ENCODE measurements at regions not wholly inside any gene's neighbourhood (a gene's known extent, or its start where the extent isn't known, plus 50 kb on each side); places are given as distances from the start of the nearest gene placed in this dataset.

- ATAC-seq (no peak), DNase-seq (no peak)
- no peaks in the 10 kb centered on the region for H3K9me3 ChIP-seq (ENCODE audit: control insufficient read depth, low read length)
- H3K4me1 ChIP-seq (ENCODE audit: control insufficient read depth, insufficient read depth, low read length), result no peaks in the 10 kb centered on the region
- no peak overlapping the region for H3K27ac ChIP-seq (ENCODE audit: low read length)
- intact Hi-C loops (cut with DNase I), result no loop called here
- no peaks in the 10 kb centered on the region for H3K27me3 ChIP-seq (ENCODE audit: control insufficient read depth, insufficient read depth)
- 61% methylated on average over 2 of the region's 2 CpGs for WGBS
- no peak overlapping the region for H3K4me3 ChIP-seq (ENCODE audit: low read length)
Measured at GRCh38 chr6:96276305-96276704, 245.3 kb upstream of the UFL1 start.

- intact Hi-C loops (cut with DNase I), result no loop called here
- Histone ChIP-seq H3K9me3 (ENCODE audit: control insufficient read depth, low read length) (no peaks in the 10 kb centered on the region), H3K27ac (ENCODE audit: low read length) (no peak overlapping the region), H3K4me1 (ENCODE audit: control insufficient read depth, insufficient read depth, low read length) (no peaks in the 10 kb centered on the region), H3K4me3 (ENCODE audit: low read length) (no peak overlapping the region), H3K27me3 (ENCODE audit: control insufficient read depth, insufficient read depth) (no peaks in the 10 kb centered on the region)
- DNase-seq (no peak), ATAC-seq (no peak)
Measured at GRCh38 chr6:96276856-96277255, 244.8 kb upstream of the UFL1 start.

- ATAC-seq, result no peak
- WGBS, result 87% methylated on average over 1 of the region's 1 CpG
- intact Hi-C loops (cut with DNase I), result no loop called here
Measured at GRCh38 chr6:96279084-96279483, 242.5 kb upstream of the UFL1 start.

GRCh38 chr6:96286503-96286902, 235.1 kb upstream of the UFL1 start:
- intact Hi-C loops (cut with DNase I), result no loop called here
- Histone ChIP-seq H3K4me1 (ENCODE audit: control insufficient read depth, insufficient read depth, low read length) (no peaks in the 10 kb centered on the region), H3K27me3 (ENCODE audit: control insufficient read depth, insufficient read depth) (no peaks in the 10 kb centered on the region), H3K27ac (ENCODE audit: low read length) (no peak overlapping the region), H3K4me3 (ENCODE audit: low read length) (no peak overlapping the region), H3K9me3 (ENCODE audit: control insufficient read depth, low read length) (no peaks in the 10 kb centered on the region)
- ATAC-seq (no peak), DNase-seq (no peak)
- 78% methylated on average over 1 of the region's 1 CpG for WGBS

More at GRCh38 chr6:96279084-96279483, 242.5 kb upstream of the UFL1 start:
- no peak overlapping the region for H3K4me3 ChIP-seq (ENCODE audit: low read length)
- no peak for DNase-seq
- H3K9me3 ChIP-seq (ENCODE audit: control insufficient read depth, low read length), result no peaks in the 10 kb centered on the region
- no peak overlapping the region for H3K27ac ChIP-seq (ENCODE audit: low read length)
- no peaks in the 10 kb centered on the region for H3K27me3 ChIP-seq (ENCODE audit: control insufficient read depth, insufficient read depth)
- H3K4me1 ChIP-seq (ENCODE audit: control insufficient read depth, insufficient read depth, low read length), result no peaks in the 10 kb centered on the region

GRCh38 chr6:96299525-96299924, 222.1 kb upstream of the UFL1 start:
- ATAC-seq, result no peak
- Histone ChIP-seq H3K9me3 (ENCODE audit: control insufficient read depth, low read length) (no peaks in the 10 kb centered on the region), H3K27ac (ENCODE audit: low read length) (no peak overlapping the region), H3K27me3 (ENCODE audit: control insufficient read depth, insufficient read depth) (no peaks in the 10 kb centered on the region), H3K4me3 (ENCODE audit: low read length) (no peak overlapping the region), H3K4me1 (ENCODE audit: control insufficient read depth, insufficient read depth, low read length) (no peaks in the 10 kb centered on the region)
- 85% methylated on average over 1 of the region's 1 CpG for WGBS
- no peak for DNase-seq
- intact Hi-C loops (cut with DNase I), result no loop called here

DNA sequence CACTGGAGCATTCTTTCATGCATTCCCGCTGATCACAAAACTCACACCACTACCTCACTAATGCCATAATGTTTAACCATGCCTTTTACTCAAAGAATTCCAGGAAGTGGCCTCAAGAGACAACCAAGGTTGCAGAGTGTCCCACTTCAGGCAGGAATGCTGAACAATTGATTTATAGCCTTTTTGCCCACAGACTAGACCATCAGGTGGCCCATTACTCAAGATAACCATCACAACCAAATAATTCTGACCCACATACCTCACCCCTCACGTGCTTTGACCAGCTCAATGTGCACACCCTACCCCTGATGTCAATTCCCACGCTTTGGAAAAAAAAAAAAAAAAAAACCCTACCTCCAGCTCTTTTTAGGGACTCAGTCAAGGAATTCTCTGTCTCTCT, 220.6 kb upstream of the UFL1 start:
- DNase-seq, result no peak
- H3K4me3 ChIP-seq (ENCODE audit: low read length), result no peak overlapping the region
- H3K4me1 ChIP-seq (ENCODE audit: control insufficient read depth, insufficient read depth, low read length), result no peaks in the 10 kb centered on the region
- WGBS, result 46% methylated on average over 3 of the region's 3 CpGs
- H3K9me3 ChIP-seq (ENCODE audit: control insufficient read depth, low read length), result no peaks in the 10 kb centered on the region
- no peak for ATAC-seq
- intact Hi-C loops (cut with DNase I), result no loop called here
- H3K27ac ChIP-seq (ENCODE audit: low read length), result no peak overlapping the region
- H3K27me3 ChIP-seq (ENCODE audit: control insufficient read depth, insufficient read depth), result no peaks in the 10 kb centered on the region

GRCh38 chr6:96301781-96302180, 219.8 kb upstream of the UFL1 start:
- ATAC-seq (no peak), DNase-seq (no peak)
- H3K27ac ChIP-seq (ENCODE audit: low read length), result no peak overlapping the region
- H3K9me3 ChIP-seq (ENCODE audit: control insufficient read depth, low read length), result no peaks in the 10 kb centered on the region
- H3K4me3 ChIP-seq (ENCODE audit: low read length), result no peak overlapping the region
- no peaks in the 10 kb centered on the region for H3K27me3 ChIP-seq (ENCODE audit: control insufficient read depth, insufficient read depth)
- 48% methylated on average over 2 of the region's 2 CpGs for WGBS
- intact Hi-C loops (cut with DNase I), result no loop called here
- no peaks in the 10 kb centered on the region for H3K4me1 ChIP-seq (ENCODE audit: control insufficient read depth, insufficient read depth, low read length)

DNA sequence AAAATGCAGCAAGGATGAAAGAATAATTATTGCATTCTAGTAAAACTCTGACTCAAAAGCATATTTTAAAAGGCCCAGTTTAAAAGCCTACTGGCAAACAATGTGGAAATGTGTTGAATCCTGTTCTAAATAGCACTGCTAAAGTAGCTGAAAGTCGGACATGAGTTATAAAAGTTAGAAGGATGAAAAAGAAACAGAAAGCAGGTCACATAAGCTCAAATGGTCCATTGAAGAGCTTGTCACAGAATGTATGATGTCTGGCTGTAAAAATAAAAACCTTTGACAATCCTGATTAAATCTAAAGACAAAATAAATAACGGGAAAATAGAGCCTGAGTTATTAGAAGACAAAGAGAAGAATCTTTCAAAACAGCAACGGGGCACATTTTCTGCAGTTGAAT, 218.6 kb upstream of the UFL1 start:
- no peak overlapping the region for H3K27ac ChIP-seq (ENCODE audit: low read length)
- H3K4me1 ChIP-seq (ENCODE audit: control insufficient read depth, insufficient read depth, low read length), result no peaks in the 10 kb centered on the region
- no peak overlapping the region for H3K4me3 ChIP-seq (ENCODE audit: low read length)
- intact Hi-C loops (cut with DNase I), result no loop called here
- ATAC-seq (no peak), DNase-seq (no peak)
- no peaks in the 10 kb centered on the region for H3K9me3 ChIP-seq (ENCODE audit: control insufficient read depth, low read length)
- H3K27me3 ChIP-seq (ENCODE audit: control insufficient read depth, insufficient read depth), result no peaks in the 10 kb centered on the region
- 65% methylated on average over 3 of the region's 3 CpGs for WGBS

DNA sequence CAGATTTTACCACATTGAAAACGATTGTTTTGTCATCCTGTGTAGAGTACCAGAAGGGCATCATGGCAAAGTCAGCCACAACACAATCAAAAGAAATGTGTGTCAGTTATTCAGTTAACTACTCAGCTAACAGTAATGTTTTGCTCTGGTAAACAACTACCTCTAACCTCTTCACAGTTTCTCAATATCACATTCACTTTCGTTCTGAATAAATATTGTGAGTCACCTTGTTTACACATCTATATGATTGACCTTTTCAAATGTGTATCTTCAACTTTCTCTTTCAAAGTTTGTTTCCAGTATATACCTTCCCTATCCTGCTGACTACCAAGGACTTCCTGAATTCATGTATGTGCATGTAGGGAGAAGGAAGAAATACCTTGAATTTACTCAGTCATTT, 216.6 kb upstream of the UFL1 start:
- ATAC-seq, result no peak
- 51% methylated on average over 2 of the region's 2 CpGs for WGBS
- intact Hi-C loops (cut with DNase I), result no loop called here

GRCh38 chr6:96330884-96331283, 190.7 kb upstream of the UFL1 start:
- Histone ChIP-seq H3K27me3 (ENCODE audit: control insufficient read depth, insufficient read depth) (no peaks in the 10 kb centered on the region), H3K4me1 (ENCODE audit: control insufficient read depth, insufficient read depth, low read length) (no peaks in the 10 kb centered on the region), H3K27ac (ENCODE audit: low read length) (no peak overlapping the region), H3K4me3 (ENCODE audit: low read length) (no peak overlapping the region), H3K9me3 (ENCODE audit: control insufficient read depth, low read length) (no peaks in the 10 kb centered on the region)
- no peak for ATAC-seq
- WGBS, result 42% methylated on average over 1 of the region's 1 CpG
- DNase-seq, result no peak
- intact Hi-C loops (cut with DNase I), result no loop called here

More for the DNA sequence above, 216.6 kb upstream of the UFL1 start:
- no peak overlapping the region for H3K27ac ChIP-seq (ENCODE audit: low read length)
- DNase-seq, result no peak
- H3K27me3 ChIP-seq (ENCODE audit: control insufficient read depth, insufficient read depth), result no peaks in the 10 kb centered on the region
- H3K4me1 ChIP-seq (ENCODE audit: control insufficient read depth, insufficient read depth, low read length), result no peaks in the 10 kb centered on the region
- H3K4me3 ChIP-seq (ENCODE audit: low read length), result no peak overlapping the region
- no peaks in the 10 kb centered on the region for H3K9me3 ChIP-seq (ENCODE audit: control insufficient read depth, low read length)

DNA sequence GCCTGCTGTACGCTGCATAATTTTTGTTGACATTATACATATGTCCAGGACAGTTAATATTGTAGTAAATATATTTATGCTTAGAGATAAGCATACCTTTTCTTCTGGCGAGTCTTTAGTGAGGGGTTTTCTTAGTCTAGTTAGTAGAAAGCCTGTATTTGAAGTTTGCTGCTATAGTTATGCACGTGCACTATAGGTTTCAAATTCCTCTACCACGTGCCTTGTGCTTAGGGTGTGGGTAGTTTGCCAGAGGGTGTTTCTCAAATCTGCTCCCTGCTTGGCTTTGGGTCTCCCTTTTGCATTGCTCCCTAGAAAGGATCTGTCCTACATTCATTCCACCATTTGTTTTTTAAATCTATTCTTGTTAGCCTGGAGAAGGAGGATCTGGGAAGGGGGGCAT, 181.4 kb upstream of the UFL1 start:
- DNase-seq (no peak), ATAC-seq (no peak)
- Histone ChIP-seq H3K9me3 (ENCODE audit: control insufficient read depth, low read length) (no peaks in the 10 kb centered on the region), H3K4me3 (ENCODE audit: low read length) (no peak overlapping the region), H3K27ac (ENCODE audit: low read length) (no peak overlapping the region), H3K4me1 (ENCODE audit: control insufficient read depth, insufficient read depth, low read length) (no peaks in the 10 kb centered on the region), H3K27me3 (ENCODE audit: control insufficient read depth, insufficient read depth) (no peaks in the 10 kb centered on the region)
- 64% methylated on average over 4 of the region's 4 CpGs for WGBS
- intact Hi-C loops (cut with DNase I), result no loop called here

- WGBS, result 70% methylated on average over 3 of the region's 3 CpGs
- ATAC-seq (no peak), DNase-seq (no peak)
- H3K4me1 ChIP-seq (ENCODE audit: control insufficient read depth, insufficient read depth, low read length), result no peaks in the 10 kb centered on the region
- no peak overlapping the region for H3K27ac ChIP-seq (ENCODE audit: low read length)
- H3K4me3 ChIP-seq (ENCODE audit: low read length), result no peak overlapping the region
- H3K27me3 ChIP-seq (ENCODE audit: control insufficient read depth, insufficient read depth), result no peaks in the 10 kb centered on the region
- no peaks in the 10 kb centered on the region for H3K9me3 ChIP-seq (ENCODE audit: control insufficient read depth, low read length)
- intact Hi-C loops (cut with DNase I), result no loop called here
Measured at GRCh38 chr6:96345501-96345900, 176.1 kb upstream of the UFL1 start.
